ENCODE measurements at regions not wholly inside any gene's neighbourhood (a gene's known extent, or its start where the extent isn't known, plus 50 kb on each side); places are given as distances from the start of the nearest gene placed in this dataset.
"Not testable (repeated sequence)": the region's sequence is repeated elsewhere in the genome, so short reads cannot be mapped to it uniquely, and the experiment has no call there.

DNA sequence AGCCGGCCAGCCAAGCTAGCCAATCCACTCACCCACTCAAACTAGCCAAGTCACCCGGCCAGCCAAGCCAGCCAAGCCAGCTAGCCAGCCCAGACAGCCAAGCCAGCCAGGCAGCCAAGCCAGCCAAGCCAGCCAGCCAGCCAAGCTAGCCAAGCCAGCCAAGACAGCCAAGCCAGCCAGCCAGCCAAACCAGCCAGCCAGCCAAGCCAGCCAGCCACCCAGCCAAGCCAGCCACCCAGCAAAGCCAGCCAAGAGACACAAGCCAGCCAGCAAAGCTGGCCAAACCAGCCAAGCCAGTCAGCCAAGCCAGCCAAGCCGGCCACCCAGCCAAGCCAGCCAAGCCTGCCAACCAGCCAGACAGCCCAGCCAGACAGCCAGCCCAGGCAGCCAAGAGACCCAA lies 322.2 kb upstream of the PLGLB2 start:
- H3K4me3 Mint-ChIP-seq; DNase-seq; H3K9me3 Mint-ChIP-seq; H3K27ac Mint-ChIP-seq; POLR2A ChIA-PET; H3K4me3 ChIP-seq (ENCODE audit: low read length); H3K4me1 Mint-ChIP-seq; H3K27me3 Mint-ChIP-seq; H3K27me3 ChIP-seq (ENCODE audit: insufficient read depth, low read length, poor library complexity, severe bottlenecking); H3K4me1 ChIP-seq (ENCODE audit: insufficient read depth, low read length); H3K9me3 ChIP-seq (ENCODE audit: low read length); H3K27ac ChIP-seq (ENCODE audit: low read depth, low read length); H3K36me3 ChIP-seq (ENCODE audit: insufficient read depth, low read length); CTCF ChIA-PET; H3K36me3 Mint-ChIP-seq: not testable (repeated sequence)

DNA sequence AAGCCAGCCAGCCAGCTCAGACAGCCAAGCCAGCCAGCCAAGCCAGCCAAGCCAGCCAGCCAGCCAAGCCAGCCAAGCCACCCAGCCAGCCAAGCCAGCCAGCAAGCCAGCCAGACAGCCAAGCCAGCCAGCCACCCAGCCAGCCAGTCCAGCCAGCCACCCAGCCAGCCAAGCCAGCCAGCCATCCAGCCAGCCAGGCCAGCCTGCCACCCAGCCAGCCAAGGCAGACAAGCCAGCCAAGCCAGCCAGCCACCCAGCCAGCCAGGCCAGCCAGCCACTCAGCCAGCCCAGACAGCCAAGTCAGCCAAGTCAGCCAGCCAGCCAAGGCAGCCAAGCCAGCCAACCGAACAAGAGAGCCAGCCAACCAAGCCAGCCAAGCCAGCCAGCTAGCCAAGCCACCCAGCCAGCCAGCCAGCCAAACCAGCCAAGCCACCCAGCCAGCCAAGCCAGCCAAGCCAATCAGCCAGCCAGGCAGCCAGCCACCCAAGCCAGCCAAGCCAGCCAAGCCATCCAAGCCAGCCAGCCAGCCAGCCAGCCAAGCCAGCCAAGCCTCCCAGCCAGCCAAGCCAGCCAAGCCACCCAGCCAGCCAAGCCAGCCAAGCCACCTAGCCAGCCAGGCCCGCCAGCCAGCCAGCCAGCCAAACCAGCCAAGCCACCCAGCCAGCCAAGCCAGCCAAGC lies 319.3 kb upstream of the PLGLB2 start:
- H3K27ac ChIP-seq (ENCODE audit: low read depth, low read length); H3K9me3 ChIP-seq (ENCODE audit: low read length); H3K27me3 ChIP-seq (ENCODE audit: insufficient read depth, low read length, poor library complexity, severe bottlenecking); CTCF ChIA-PET; H3K27me3 Mint-ChIP-seq; H3K36me3 Mint-ChIP-seq; H3K4me1 Mint-ChIP-seq; H3K4me3 ChIP-seq (ENCODE audit: low read length); POLR2A ChIA-PET; DNase-seq; H3K4me1 ChIP-seq (ENCODE audit: insufficient read depth, low read length); H3K27ac Mint-ChIP-seq; H3K4me3 Mint-ChIP-seq; H3K36me3 ChIP-seq (ENCODE audit: insufficient read depth, low read length); H3K9me3 Mint-ChIP-seq: not testable (repeated sequence)

DNA sequence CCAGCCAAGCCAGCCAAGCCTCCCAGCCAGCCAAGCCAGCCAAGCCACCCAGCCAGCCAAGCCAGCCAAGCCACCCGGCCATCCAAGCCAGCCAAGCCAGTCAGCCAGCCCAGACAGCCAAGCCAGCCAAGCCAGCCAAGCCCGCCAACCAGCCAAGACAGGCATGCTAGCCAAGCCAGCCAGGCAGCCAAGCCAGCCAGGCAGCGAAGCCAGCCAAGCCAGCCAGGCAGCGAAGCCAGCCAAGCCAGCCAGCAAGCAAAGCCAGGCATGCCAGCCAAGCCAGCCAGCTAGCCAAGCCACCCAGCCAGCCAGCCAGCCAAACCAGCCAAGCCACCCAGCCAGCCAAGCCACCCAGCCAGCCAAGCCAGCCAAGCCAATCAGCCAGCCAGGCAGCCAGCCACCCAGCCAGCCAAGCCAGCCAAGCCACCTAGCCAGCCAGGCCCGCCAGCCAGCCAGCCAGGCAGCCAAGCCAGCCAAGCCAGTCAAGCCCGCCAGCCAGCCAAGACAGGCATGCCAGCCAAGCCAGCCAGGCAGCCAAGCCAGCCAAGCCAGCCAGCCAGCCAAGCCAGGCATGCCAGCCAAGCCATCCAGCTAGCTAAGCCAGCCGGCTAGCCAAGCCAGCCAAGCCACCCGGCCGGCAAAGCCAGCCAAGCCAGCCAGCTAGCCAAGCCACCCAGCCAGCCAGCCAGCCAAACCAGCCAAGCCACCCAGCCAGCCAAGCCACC lies 318.5 kb upstream of the PLGLB2 start:
- CTCF ChIA-PET, H3K4me3 Mint-ChIP-seq: not testable (repeated sequence)

DNA sequence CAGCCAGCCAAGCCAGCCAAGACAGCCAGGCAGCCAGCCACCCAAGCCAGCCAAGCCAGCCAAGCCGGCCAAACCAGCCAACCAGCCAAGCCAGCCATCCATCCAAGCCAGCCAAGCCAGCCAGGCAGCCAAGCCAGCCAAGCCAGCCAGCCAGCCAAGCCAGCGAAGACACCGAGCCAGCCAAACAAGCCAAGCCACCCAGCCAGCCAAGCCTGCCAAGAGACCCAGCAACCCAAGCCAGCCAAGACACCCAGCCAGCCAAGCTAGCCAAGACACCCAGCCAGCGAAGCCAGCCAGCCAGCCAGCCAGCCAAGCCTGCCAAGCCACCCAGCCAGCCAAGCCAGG lies 318.0 kb upstream of the PLGLB2 start:
- H3K27me3 Mint-ChIP-seq; H3K27me3 ChIP-seq (ENCODE audit: insufficient read depth, low read length, poor library complexity, severe bottlenecking); POLR2A ChIA-PET; H3K4me1 ChIP-seq (ENCODE audit: insufficient read depth, low read length); H3K27ac ChIP-seq (ENCODE audit: low read depth, low read length); H3K4me3 ChIP-seq (ENCODE audit: low read length); H3K9me3 Mint-ChIP-seq; H3K27ac Mint-ChIP-seq; CTCF ChIA-PET; DNase-seq; H3K4me1 Mint-ChIP-seq; H3K4me3 Mint-ChIP-seq; H3K36me3 ChIP-seq (ENCODE audit: insufficient read depth, low read length); H3K9me3 ChIP-seq (ENCODE audit: low read length); H3K36me3 Mint-ChIP-seq: not testable (repeated sequence)

More for the DNA sequence above, 318.5 kb upstream of the PLGLB2 start:
- H3K9me3 ChIP-seq (ENCODE audit: low read length); H3K27ac Mint-ChIP-seq; H3K4me3 ChIP-seq (ENCODE audit: low read length); H3K27me3 Mint-ChIP-seq; H3K4me1 Mint-ChIP-seq; H3K36me3 ChIP-seq (ENCODE audit: insufficient read depth, low read length); H3K27me3 ChIP-seq (ENCODE audit: insufficient read depth, low read length, poor library complexity, severe bottlenecking); DNase-seq; POLR2A ChIA-PET; H3K4me1 ChIP-seq (ENCODE audit: insufficient read depth, low read length); H3K9me3 Mint-ChIP-seq; H3K27ac ChIP-seq (ENCODE audit: low read depth, low read length); H3K36me3 Mint-ChIP-seq: not testable (repeated sequence)

DNA sequence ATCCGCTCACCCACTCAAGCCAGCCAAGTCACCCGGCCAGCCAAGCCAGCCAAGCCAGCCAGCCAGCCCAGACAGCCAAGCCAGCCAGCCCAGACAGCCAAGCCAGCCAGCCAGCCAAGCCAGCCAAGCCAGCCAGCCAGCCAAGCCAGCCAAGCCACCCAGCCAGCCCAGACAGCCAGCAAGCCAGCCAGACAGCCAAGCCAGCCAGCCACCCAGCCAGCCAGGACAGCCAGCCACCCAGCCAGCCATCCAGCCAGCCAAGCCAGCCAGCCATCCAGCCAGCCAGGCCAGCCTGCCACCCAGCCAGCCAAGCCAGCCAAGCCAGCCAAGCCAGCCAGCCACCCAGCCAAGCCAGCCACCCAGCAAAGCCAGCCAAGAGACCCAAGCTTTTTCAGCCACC lies 316.8 kb upstream of the PLGLB2 start:
- CTCF ChIA-PET; H3K27ac ChIP-seq (ENCODE audit: low read depth, low read length); H3K36me3 Mint-ChIP-seq; H3K36me3 ChIP-seq (ENCODE audit: insufficient read depth, low read length); H3K4me3 Mint-ChIP-seq; H3K4me3 ChIP-seq (ENCODE audit: low read length); H3K27ac Mint-ChIP-seq; DNase-seq; H3K27me3 Mint-ChIP-seq; H3K4me1 Mint-ChIP-seq; H3K4me1 ChIP-seq (ENCODE audit: insufficient read depth, low read length); POLR2A ChIA-PET; H3K9me3 Mint-ChIP-seq; H3K27me3 ChIP-seq (ENCODE audit: insufficient read depth, low read length, poor library complexity, severe bottlenecking); H3K9me3 ChIP-seq (ENCODE audit: low read length): not testable (repeated sequence)

DNA sequence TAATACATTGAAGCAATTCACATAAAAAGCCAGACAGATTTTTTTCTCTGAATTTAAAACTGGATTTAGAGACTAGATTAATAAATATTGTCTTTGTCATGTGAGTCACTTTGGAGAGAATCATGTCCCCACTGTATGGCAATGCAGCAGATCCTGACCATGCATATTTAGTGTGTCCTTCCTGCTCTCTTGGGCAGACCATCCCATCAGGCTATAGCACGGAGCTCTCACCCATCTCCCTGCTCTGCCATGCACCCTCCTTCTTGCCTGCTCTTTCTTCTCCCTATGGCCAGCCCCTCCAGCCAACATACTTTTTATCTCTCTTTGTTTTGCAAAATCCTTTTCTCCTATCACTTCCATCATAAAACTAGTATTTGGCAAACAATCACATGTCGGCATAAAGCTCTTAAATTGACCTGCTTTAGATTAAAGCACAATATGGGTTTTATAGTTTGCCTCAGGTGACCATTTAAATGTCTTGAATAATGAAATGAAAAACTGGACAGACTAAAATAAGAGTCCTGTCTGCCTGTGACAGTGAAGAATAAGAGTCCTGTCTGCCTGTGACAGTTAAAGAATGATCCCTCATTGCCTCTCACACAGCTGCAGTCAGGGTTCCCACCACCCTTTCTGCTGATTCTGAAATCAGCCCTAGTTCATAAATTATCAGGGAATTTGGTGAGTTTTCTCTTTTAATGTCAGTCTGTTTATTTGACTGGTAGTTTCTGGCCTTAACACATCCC lies 315.0 kb upstream of the PLGLB2 start:
- POLR2A ChIA-PET, result not testable (repeated sequence)

DNA sequence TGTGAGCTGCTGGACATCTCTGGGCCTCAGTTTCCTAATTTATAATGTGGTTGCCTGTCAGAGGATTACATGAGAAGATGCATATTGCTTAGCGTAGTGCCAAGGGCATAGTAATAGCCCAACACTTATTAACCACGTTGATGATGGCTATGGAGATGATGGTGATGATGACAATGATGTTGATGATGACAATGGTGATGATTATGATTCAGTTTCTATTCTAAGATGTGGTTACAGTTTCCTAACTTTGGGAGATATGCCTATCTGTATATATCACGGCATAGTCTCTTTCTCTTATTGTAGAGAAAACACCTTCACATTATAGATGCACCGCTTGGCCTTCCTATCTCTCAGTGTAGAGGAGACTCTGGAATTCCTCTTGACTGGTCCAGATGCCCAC lies 311.9 kb upstream of the PLGLB2 start:
- H3K4me3 ChIP-seq (ENCODE audit: low read length); H3K4me1 ChIP-seq (ENCODE audit: insufficient read depth, low read length); H3K4me3 Mint-ChIP-seq; H3K27ac ChIP-seq (ENCODE audit: low read depth, low read length); H3K27me3 Mint-ChIP-seq; POLR2A ChIA-PET; H3K9me3 ChIP-seq (ENCODE audit: low read length); H3K4me1 Mint-ChIP-seq; DNase-seq; H3K36me3 ChIP-seq (ENCODE audit: insufficient read depth, low read length); H3K27me3 ChIP-seq (ENCODE audit: insufficient read depth, low read length, poor library complexity, severe bottlenecking); H3K9me3 Mint-ChIP-seq; H3K36me3 Mint-ChIP-seq; CTCF ChIA-PET; H3K27ac Mint-ChIP-seq: not testable (repeated sequence)

More for the DNA sequence above, 315.0 kb upstream of the PLGLB2 start:
- H3K9me3 Mint-ChIP-seq; H3K4me3 ChIP-seq (ENCODE audit: low read length); H3K27me3 ChIP-seq (ENCODE audit: insufficient read depth, low read length, poor library complexity, severe bottlenecking); H3K27ac Mint-ChIP-seq; H3K9me3 ChIP-seq (ENCODE audit: low read length); H3K36me3 Mint-ChIP-seq; H3K27ac ChIP-seq (ENCODE audit: low read depth, low read length); H3K36me3 ChIP-seq (ENCODE audit: insufficient read depth, low read length); DNase-seq; H3K4me1 ChIP-seq (ENCODE audit: insufficient read depth, low read length); H3K27me3 Mint-ChIP-seq; CTCF ChIA-PET; H3K4me3 Mint-ChIP-seq; H3K4me1 Mint-ChIP-seq: not testable (repeated sequence)

DNA sequence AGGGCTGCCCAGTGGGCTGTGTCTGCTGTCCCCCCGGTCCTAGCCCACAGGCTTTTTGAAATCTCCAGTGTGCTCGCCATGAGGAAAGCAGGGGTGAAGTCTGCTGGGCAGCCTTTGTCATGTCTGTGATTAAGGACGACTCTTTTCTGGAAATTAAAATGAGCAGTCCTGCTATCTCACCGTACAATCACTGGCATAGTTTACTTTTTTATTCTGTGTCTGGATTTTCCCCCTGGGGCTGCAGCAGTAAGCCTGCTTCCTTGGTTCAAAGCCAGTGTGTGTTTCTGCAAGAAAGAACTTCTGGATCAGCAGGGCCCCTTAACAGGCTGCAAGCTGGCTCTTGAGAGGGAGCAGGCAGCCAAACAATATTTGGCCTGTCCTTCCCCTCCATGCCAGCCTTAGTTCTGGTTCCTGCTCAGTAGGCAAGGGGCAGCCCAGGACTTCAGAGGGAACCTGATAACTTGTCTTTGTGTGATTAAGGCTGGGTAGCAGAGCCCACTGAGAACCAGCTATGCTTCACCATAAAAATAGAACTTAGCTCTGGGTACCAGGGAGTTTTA lies 310.1 kb upstream of the PLGLB2 start:
- H3K36me3 Mint-ChIP-seq; H3K4me3 ChIP-seq (ENCODE audit: low read length); H3K27ac Mint-ChIP-seq; H3K27me3 Mint-ChIP-seq; CTCF ChIA-PET; DNase-seq; POLR2A ChIA-PET; H3K4me1 ChIP-seq (ENCODE audit: insufficient read depth, low read length); H3K9me3 ChIP-seq (ENCODE audit: low read length); H3K27me3 ChIP-seq (ENCODE audit: insufficient read depth, low read length, poor library complexity, severe bottlenecking); H3K4me3 Mint-ChIP-seq; H3K9me3 Mint-ChIP-seq; H3K27ac ChIP-seq (ENCODE audit: low read depth, low read length); H3K36me3 ChIP-seq (ENCODE audit: insufficient read depth, low read length): not testable (repeated sequence)
- peaks cover 4 to 16% (median 15%) of the 10 kb centered on the region in 3 donors for H3K4me1 Mint-ChIP-seq
